H9 (cell line): ENCODE measurements at regions not wholly inside any gene's neighbourhood (a gene's known extent, or its start where the extent isn't known, plus 50 kb on each side); places are given as distances from the start of the nearest gene placed in this dataset.

Experiments used
- DNase-seq: peaks from one replicate; pipeline ENCODE4 v3.0.0-alpha.2; 2017
- H2AFZ ChIP-seq: one replicate; pipeline ENCODE4 v1.6.1; 2013; ENCODE audit warnings: mild to moderate bottlenecking, low read length, control low read depth, moderate library complexity
- H2AK5ac ChIP-seq: 2 replicates; pipeline ENCODE4 v1.6.1; 2013; ENCODE audit warnings: low read length, control low read depth, mixed read lengths; ENCODE audit not compliant: insufficient read length
- H2BK120ac ChIP-seq: one replicate; pipeline ENCODE4 v1.6.1; 2013; ENCODE audit warnings: low read depth, mild to moderate bottlenecking, low read length, control low read depth, inconsistent platforms; ENCODE audit not compliant: poor library complexity, severe bottlenecking
- H2BK12ac ChIP-seq: 2 replicates; pipeline ENCODE4 v1.6.1; 2013; ENCODE audit warnings: low read length, control low read depth, mixed read lengths, low read depth; ENCODE audit not compliant: insufficient read length
- H2BK15ac ChIP-seq: 2 replicates; pipeline ENCODE4 v1.6.1; 2013; ENCODE audit warnings: low read depth, low read length, control low read depth
- H2BK20ac ChIP-seq: one replicate; pipeline ENCODE4 v1.6.1; 2013; ENCODE audit warnings: low read depth, mild to moderate bottlenecking, low read length, control low read depth, inconsistent platforms; ENCODE audit not compliant: poor library complexity, severe bottlenecking
- H2BK5ac ChIP-seq: 2 replicates; pipeline ENCODE4 v1.6.1; 2013; ENCODE audit warnings: low read length, control low read depth, mixed read lengths; ENCODE audit not compliant: insufficient read length
- H3K14ac ChIP-seq: 2 replicates; pipeline ENCODE4 v1.6.1; 2013; ENCODE audit warnings: low read length, control low read depth; ENCODE audit not compliant: insufficient read depth
- H3K18ac ChIP-seq: 2 replicates; pipeline ENCODE4 v1.6.1; 2013; ENCODE audit warnings: low read depth, mild to moderate bottlenecking, mixed read lengths, low read length, control low read depth; ENCODE audit not compliant: insufficient read length
- H3K23ac ChIP-seq: 2 replicates; pipeline ENCODE4 v1.6.1; 2013; ENCODE audit warnings: low read length, control low read depth, mixed read lengths, low read depth; ENCODE audit not compliant: insufficient read length
- H3K23me2 ChIP-seq: 2 replicates; pipeline ENCODE4 v1.6.1; 2013; ENCODE audit warnings: low read depth, mild to moderate bottlenecking, mixed read lengths, low read length, control low read depth; ENCODE audit not compliant: insufficient read length, poor library complexity, severe bottlenecking
- H3K27ac ChIP-seq: 2 replicates; pipeline ENCODE4 v1.5.1; 2013; ENCODE audit warnings: low read length, control low read depth, mixed read lengths, low read depth; ENCODE audit not compliant: insufficient read length
- H3K27me3 ChIP-seq: 2 replicates; pipeline ENCODE4 v1.6.1; 2013; ENCODE audit warnings: low read length, control low read depth, inconsistent platforms; ENCODE audit not compliant: insufficient read depth
- H3K4ac ChIP-seq: 2 replicates; pipeline ENCODE4 v1.6.1; 2013; ENCODE audit warnings: low read depth, mild to moderate bottlenecking, control low read depth, inconsistent platforms, low read length, moderate library complexity
- H3K4me1 ChIP-seq: 2 replicates; pipeline ENCODE4 v1.6.1; 2013; ENCODE audit warnings: low read length, control low read depth, inconsistent platforms; ENCODE audit not compliant: insufficient read depth
- H3K4me2 ChIP-seq: 2 replicates; pipeline ENCODE4 v1.6.1; 2013; ENCODE audit warnings: low read length, control low read depth, mixed read lengths; ENCODE audit not compliant: insufficient read length, insufficient read depth
- H3K56ac ChIP-seq: 2 replicates; pipeline ENCODE4 v1.6.1; 2013; ENCODE audit warnings: low read depth, mild to moderate bottlenecking, mixed read lengths, low read length, control low read depth; ENCODE audit not compliant: insufficient read length
- H3K79me1 ChIP-seq: 2 replicates; pipeline ENCODE4 v1.6.1; 2013; ENCODE audit warnings: low read depth, mild to moderate bottlenecking, moderate library complexity, low read length, control low read depth, inconsistent platforms; ENCODE audit not compliant: insufficient read depth, poor library complexity, severe bottlenecking
- H3K79me2 ChIP-seq: 2 replicates; pipeline ENCODE4 v1.6.1; 2013; ENCODE audit warnings: low read length, control low read depth, inconsistent platforms; ENCODE audit not compliant: insufficient read depth
- H3K9ac ChIP-seq: 2 replicates; pipeline ENCODE4 v1.6.1; 2013; ENCODE audit warnings: low read length, control low read depth, mixed read lengths; ENCODE audit not compliant: insufficient read length; ENCODE audit errors: extremely low read depth
- H3K9me3 ChIP-seq: one replicate; pipeline ENCODE4 v1.6.1; 2013; ENCODE audit warnings: low read depth, low read length, inconsistent platforms; ENCODE audit not compliant: control insufficient read depth
- H3T11ph ChIP-seq: one replicate; pipeline ENCODE4 v1.6.1; 2013; ENCODE audit warnings: mild to moderate bottlenecking, low read length, control low read depth, inconsistent platforms
- H4K20me1 ChIP-seq: one replicate; pipeline ENCODE4 v1.6.1; 2013; ENCODE audit not compliant: control insufficient read depth, insufficient read length, insufficient read depth
- H4K5ac ChIP-seq: 2 replicates; pipeline ENCODE4 v1.6.1; 2013; ENCODE audit warnings: low read depth, mild to moderate bottlenecking, mixed read lengths, low read length, control low read depth; ENCODE audit not compliant: insufficient read length
- H4K8ac ChIP-seq: replicated peaks from 2 replicates; pipeline ENCODE4 v1.6.1; 2013; ENCODE audit warnings: low read length, control low read depth, mixed read lengths, low read depth; ENCODE audit not compliant: insufficient read length
- H4K91ac ChIP-seq: 2 replicates; pipeline ENCODE4 v1.6.1; 2013; ENCODE audit warnings: low read depth, mild to moderate bottlenecking, moderate library complexity, mixed read lengths, low read length, control low read depth; ENCODE audit not compliant: insufficient read length
- H3K27ac Mint-ChIP-seq, 3 experiments: 2 replicates in 2 of 3; 3 replicates in 1 of 3; pipeline ENCODE4 v1.8.0; 2020 to 2021; ENCODE audit warnings: mixed read lengths in 3 of 3, mild to moderate bottlenecking in 1 of 3, moderate library complexity in 1 of 3
- H3K27me3 Mint-ChIP-seq: 2 replicates; pipeline ENCODE4 v1.8.0; 2021; ENCODE audit warnings: low read depth, mild to moderate bottlenecking, moderate library complexity, mixed read lengths
- H3K36me3 Mint-ChIP-seq, 3 experiments: 2 replicates in 2 of 3; 3 replicates in 1 of 3; pipeline ENCODE4 v1.8.0; 2020 to 2021; ENCODE audit warnings: low read depth in 3 of 3, mixed read lengths in 3 of 3; ENCODE audit not compliant: insufficient read depth in 1 of 3
- H3K4me1 Mint-ChIP-seq, 2 experiments: 2 replicates each; pipeline ENCODE4 v1.8.0; 2020; ENCODE audit warnings: mixed read lengths in 2 of 2
- H3K4me3 Mint-ChIP-seq, 2 experiments: 2 replicates in 1 of 2; 3 replicates in 1 of 2; pipeline ENCODE4 v1.8.0; 2020 to 2021; ENCODE audit warnings: mild to moderate bottlenecking in 2 of 2, mixed read lengths in 2 of 2, moderate library complexity in 1 of 2
- H3K9me3 Mint-ChIP-seq, 2 experiments: 2 replicates in 1 of 2; 3 replicates in 1 of 2; pipeline ENCODE4 v1.8.0; 2020; ENCODE audit warnings: mild to moderate bottlenecking in 2 of 2, mixed read lengths in 2 of 2, moderate library complexity in 1 of 2
- CTCF ChIP-seq: fragments of 200-600 bp; sonication (generic); conservative IDR thresholded peaks from 3 replicates; pipeline ENCODE4 v1.8.0; 2021; ENCODE audit warnings: antibody characterized with exemption, mild to moderate bottlenecking
- WGBS: extraction: QIAGEN DNeasy Blood & Tissue Kit; methylation state at CpG from one replicate; pipeline ENCODE4 v1.1.7; 2013; ENCODE audit warnings: missing lambda C conversion rate, low lambda C conversion rate, mixed read lengths; ENCODE audit not compliant: insufficient read length; ENCODE audit errors: extremely low coverage; 5-methylcytosine and 5-hydroxymethylcytosine counted together

GRCh38 chrX:10387011-10387410 lies 230.2 kb downstream of the CLCN4 start:
- no peak overlapping the region for H3K27ac ChIP-seq
- Mint-ChIP-seq H3K27ac (no peak overlapping the region), H3K4me3 (no peak overlapping the region), H3K27me3 (no peaks in the 10 kb centered on the region; the same call in 1 of the 2 replicates), H3K36me3 (peaks cover 0 to 5% (median 0%) of the 10 kb centered on the region in 3 experiments; a peak in 1 of 7 replicates), H3K4me1 (peaks cover 6 to 13% of the 10 kb centered on the region in 2 experiments; a peak in 3 of 4 replicates), H3K9me3 (peaks cover 37 to 38% of the 10 kb centered on the region in 2 experiments)
- no peak for TF ChIP-seq CTCF
- no peak overlapping the region for H2BK5ac ChIP-seq
- no peak overlapping the region for H2BK15ac ChIP-seq
- H2AK5ac ChIP-seq: no peak overlapping the region
- no peak overlapping the region for H2AFZ ChIP-seq
- DNase-seq: no peak
- no peaks in the 10 kb centered on the region for H3K23me2 ChIP-seq
- no peaks in the 10 kb centered on the region for H3K4me1 ChIP-seq
- H2BK120ac ChIP-seq: no peak overlapping the region
- no peak overlapping the region for H3K9ac ChIP-seq
- H3T11ph ChIP-seq: no peak overlapping the region
- H2BK12ac ChIP-seq: no peak overlapping the region
- H4K8ac ChIP-seq: no peak overlapping the region
- no peak overlapping the region for H3K4ac ChIP-seq
- H3K56ac ChIP-seq: no peak overlapping the region
- no peaks in the 10 kb centered on the region for H3K27me3 ChIP-seq
- no CpG with 5 or more reads among the region's 1 CpG for WGBS
- H4K91ac ChIP-seq: no peak overlapping the region
- no peak overlapping the region for H2BK20ac ChIP-seq
- no peaks in the 10 kb centered on the region for H3K79me1 ChIP-seq
- no peaks in the 10 kb centered on the region for H4K20me1 ChIP-seq
- no peak overlapping the region for H3K23ac ChIP-seq
- no peak overlapping the region for H3K4me2 ChIP-seq
- H4K5ac ChIP-seq: no peak overlapping the region
- no peaks in the 10 kb centered on the region for H3K79me2 ChIP-seq
- H3K14ac ChIP-seq: no peak overlapping the region
- no peak overlapping the region for H3K18ac ChIP-seq
- no peaks in the 10 kb centered on the region for H3K9me3 ChIP-seq
